ENCODE measurements at regions not wholly inside any gene's neighbourhood (a gene's known extent, or its start where the extent isn't known, plus 50 kb on each side); places are given as distances from the start of the nearest gene placed in this dataset.

- Histone ChIP-seq H3K36me3 (ENCODE audit: control insufficient read depth, insufficient read depth, low read length) (no peaks in the 10 kb centered on the region), H3K27me3 (ENCODE audit: control insufficient read depth, insufficient read depth, low read length, poor library complexity, severe bottlenecking) (no peaks in the 10 kb centered on the region), H3K9ac (ENCODE audit: extremely low read depth, low read length, poor library complexity, severe bottlenecking) (no peak overlapping the region), H3K27ac (ENCODE audit: low read depth, low read length) (no peak overlapping the region), H3K4me1 (ENCODE audit: control insufficient read depth, insufficient read depth, low read length) (peaks cover 5% of the 10 kb centered on the region), H3K4me3 (ENCODE audit: low read length) (no peak overlapping the region), H3K9me3 (ENCODE audit: control insufficient read depth, low read length) (peaks cover 14% of the 10 kb centered on the region)
- no peak for TF ChIP-seq CTCF (conservative IDR thresholded peaks at IDR 0.05)
- no peaks in the 10 kb centered on the region for H3K36me3 Mint-ChIP-seq (ENCODE audit: low read depth)
- no peak for DNase-seq
- H3K4me1 Mint-ChIP-seq = peaks cover 2% of the 10 kb centered on the region
- H3K27me3 Mint-ChIP-seq (ENCODE audit: insufficient read depth) = peaks cover 3% of the 10 kb centered on the region
- no peak overlapping the region for H3K4me3 Mint-ChIP-seq
- H3K27ac Mint-ChIP-seq = no peak overlapping the region
- WGBS, 2 experiments (ENCODE audit: insufficient coverage in 1 of 2, insufficient read length in 1 of 2) = 100% methylated on average over 1 of the region's 1 CpG; no CpG with 5 or more reads in 1 of the 2 experiments
- H3K9me3 Mint-ChIP-seq = no peaks in the 10 kb centered on the region
Measured at GRCh38 chr7:92991190-92991589, 126.6 kb downstream of the SAMD9 start.

GRCh38 chr7:92988941-92989545 is 128.7 kb downstream of the SAMD9 start:
- DNase-seq = no peak
- H3K36me3 Mint-ChIP-seq (ENCODE audit: low read depth) = no peaks in the 10 kb centered on the region
- H3K9ac ChIP-seq (ENCODE audit: extremely low read depth, low read length, poor library complexity, severe bottlenecking) = no peak overlapping the region
- 96 to 100% methylated on average over 1 to 3 of the region's 3 CpGs for WGBS, 2 experiments (ENCODE audit: insufficient coverage in 1 of 2, insufficient read length in 1 of 2)
- H3K27ac Mint-ChIP-seq = no peak overlapping the region
- H3K36me3 ChIP-seq (ENCODE audit: control insufficient read depth, insufficient read depth, low read length) = no peaks in the 10 kb centered on the region
- no peaks in the 10 kb centered on the region for H3K9me3 Mint-ChIP-seq
- no peaks in the 10 kb centered on the region for H3K27me3 Mint-ChIP-seq (ENCODE audit: insufficient read depth)
- H3K4me1 Mint-ChIP-seq = peaks cover 2% of the 10 kb centered on the region
- TF ChIP-seq CTCF (conservative IDR thresholded peaks at IDR 0.05) = no peak
- no peak overlapping the region for H3K4me3 ChIP-seq (ENCODE audit: low read length)
- H3K4me3 Mint-ChIP-seq = no peak overlapping the region
- H3K9me3 ChIP-seq (ENCODE audit: control insufficient read depth, low read length) = peaks cover 18% of the 10 kb centered on the region
- H3K4me1 ChIP-seq (ENCODE audit: control insufficient read depth, insufficient read depth, low read length) = peaks cover 5% of the 10 kb centered on the region
- H3K27me3 ChIP-seq (ENCODE audit: control insufficient read depth, insufficient read depth, low read length, poor library complexity, severe bottlenecking) = no peaks in the 10 kb centered on the region
- no peak overlapping the region for H3K27ac ChIP-seq (ENCODE audit: low read depth, low read length)

GRCh38 chr7:92988051-92988450 is 129.7 kb downstream of the SAMD9 start:
- no peaks in the 10 kb centered on the region for H3K9me3 Mint-ChIP-seq
- H3K27ac Mint-ChIP-seq = no peak overlapping the region

More at GRCh38 chr7:92988051-92988450, 129.7 kb downstream of the SAMD9 start:
- no peaks in the 10 kb centered on the region for H3K36me3 Mint-ChIP-seq (ENCODE audit: low read depth)
- H3K27ac ChIP-seq (ENCODE audit: low read depth, low read length) = no peak overlapping the region
- no peaks in the 10 kb centered on the region for H3K36me3 ChIP-seq (ENCODE audit: control insufficient read depth, insufficient read depth, low read length)
- no peak overlapping the region for H3K9ac ChIP-seq (ENCODE audit: extremely low read depth, low read length, poor library complexity, severe bottlenecking)
- peaks cover 2% of the 10 kb centered on the region for H3K4me1 Mint-ChIP-seq
- H3K4me3 ChIP-seq (ENCODE audit: low read length) = peak overlapping the region; percentile 1
- no peak for DNase-seq
- TF ChIP-seq CTCF (conservative IDR thresholded peaks at IDR 0.05) = peak; percentile 65
- no peaks in the 10 kb centered on the region for H3K27me3 Mint-ChIP-seq (ENCODE audit: insufficient read depth)
- no peak overlapping the region for H3K4me3 Mint-ChIP-seq
- H3K27me3 ChIP-seq (ENCODE audit: control insufficient read depth, insufficient read depth, low read length, poor library complexity, severe bottlenecking) = no peaks in the 10 kb centered on the region
- peaks cover 5% of the 10 kb centered on the region for H3K4me1 ChIP-seq (ENCODE audit: control insufficient read depth, insufficient read depth, low read length)
- peaks cover 18% of the 10 kb centered on the region for H3K9me3 ChIP-seq (ENCODE audit: control insufficient read depth, low read length)

All from endodermal cell (in vitro differentiated cells).